ENCODE measurements at regions not wholly inside any gene's neighbourhood (a gene's known extent, or its start where the extent isn't known, plus 50 kb on each side); places are given as distances from the start of the nearest gene placed in this dataset.

GRCh38 chr2:23134726-23135125 is 250.3 kb upstream of the KLHL29 start:
- Histone ChIP-seq H3K36me3 (no peaks in the 10 kb centered on the region), H3K4me3 (no peak overlapping the region), H4K20me1 (no peaks in the 10 kb centered on the region), H3K27ac (no peak overlapping the region), H3K4me2 (no peak overlapping the region), H3K4me1 (no peaks in the 10 kb centered on the region), H3K9ac (no peak overlapping the region), H3K27me3 (no peaks in the 10 kb centered on the region), H3K9me3 (no peaks in the 10 kb centered on the region; the same call in 1 of the 2 replicates)
- TF ChIP-seq Cebpa-rat (IDR thresholded peaks at IDR 0.05), result no peak

- no peak overlapping the region for H3K4me2 ChIP-seq
These were observed 249.4 kb upstream of the KLHL29 start for GRCh38 chr2:23135481-23136100.

GRCh38 chr2:23137166-23137565 is 247.8 kb upstream of the KLHL29 start:
- no peaks in the 10 kb centered on the region for H3K27me3 ChIP-seq
- H3K27ac ChIP-seq, result no peak overlapping the region
- H3K9ac ChIP-seq, result no peak overlapping the region
- H3K9me3 ChIP-seq, result no peaks in the 10 kb centered on the region
- H3K4me1 ChIP-seq, result no peaks in the 10 kb centered on the region
- no peaks in the 10 kb centered on the region for H3K36me3 ChIP-seq
- no peaks in the 10 kb centered on the region for H4K20me1 ChIP-seq
- no peak overlapping the region for H3K4me3 ChIP-seq
- no peak overlapping the region for H3K4me2 ChIP-seq
- TF ChIP-seq Cebpa-rat (IDR thresholded peaks at IDR 0.05), result no peak

More at GRCh38 chr2:23135481-23136100, 249.4 kb upstream of the KLHL29 start:
- H3K36me3 ChIP-seq, result no peaks in the 10 kb centered on the region
- H3K9ac ChIP-seq, result no peak overlapping the region
- TF ChIP-seq Cebpa-rat (IDR thresholded peaks at IDR 0.05), result no peak
- no peaks in the 10 kb centered on the region for H3K27me3 ChIP-seq
- H3K9me3 ChIP-seq, result no peaks in the 10 kb centered on the region; the same call in 1 of the 2 replicates
- no peak overlapping the region for H3K4me3 ChIP-seq
- no peaks in the 10 kb centered on the region for H3K4me1 ChIP-seq
- H4K20me1 ChIP-seq, result no peaks in the 10 kb centered on the region
- H3K27ac ChIP-seq, result no peak overlapping the region

- Histone ChIP-seq H3K9ac (no peak overlapping the region), H3K9me3 (no peaks in the 10 kb centered on the region), H3K4me1 (no peaks in the 10 kb centered on the region), H4K20me1 (no peaks in the 10 kb centered on the region), H3K27me3 (no peaks in the 10 kb centered on the region), H3K36me3 (no peaks in the 10 kb centered on the region), H3K4me3 (no peak overlapping the region), H3K27ac (no peak overlapping the region), H3K4me2 (no peak overlapping the region)
- no peak for TF ChIP-seq Cebpa-rat (IDR thresholded peaks at IDR 0.05)
These were observed 246.3 kb upstream of the KLHL29 start for GRCh38 chr2:23138701-23139100.

GRCh38 chr2:23145460-23145859 is 239.5 kb upstream of the KLHL29 start:
- no peaks in the 10 kb centered on the region for H4K20me1 ChIP-seq
- no peak overlapping the region for H3K4me2 ChIP-seq
- H3K4me3 ChIP-seq, result no peak overlapping the region
- no peaks in the 10 kb centered on the region for H3K4me1 ChIP-seq
- no peaks in the 10 kb centered on the region for H3K9me3 ChIP-seq
- H3K27me3 ChIP-seq, result no peaks in the 10 kb centered on the region
- H3K27ac ChIP-seq, result no peak overlapping the region
- no peak for TF ChIP-seq Cebpa-rat (IDR thresholded peaks at IDR 0.05)
- H3K9ac ChIP-seq, result no peak overlapping the region
- no peaks in the 10 kb centered on the region for H3K36me3 ChIP-seq

- Histone ChIP-seq H3K36me3 (no peaks in the 10 kb centered on the region), H3K4me2 (no peak overlapping the region), H3K4me3 (no peak overlapping the region), H3K9ac (no peak overlapping the region), H3K27ac (no peak overlapping the region), H3K4me1 (no peaks in the 10 kb centered on the region), H3K27me3 (no peaks in the 10 kb centered on the region), H3K9me3 (no peaks in the 10 kb centered on the region), H4K20me1 (no peaks in the 10 kb centered on the region)
- no peak for TF ChIP-seq Cebpa-rat (IDR thresholded peaks at IDR 0.05)
These were observed 239.0 kb upstream of the KLHL29 start for GRCh38 chr2:23146011-23146410.

- Histone ChIP-seq H3K4me2 (no peak overlapping the region), H4K20me1 (no peaks in the 10 kb centered on the region), H3K27me3 (no peaks in the 10 kb centered on the region), H3K9ac (no peak overlapping the region), H3K4me3 (no peak overlapping the region), H3K36me3 (no peaks in the 10 kb centered on the region), H3K9me3 (no peaks in the 10 kb centered on the region), H3K4me1 (no peaks in the 10 kb centered on the region), H3K27ac (no peak overlapping the region)
- TF ChIP-seq Cebpa-rat (IDR thresholded peaks at IDR 0.05), result no peak
These were observed 236.6 kb upstream of the KLHL29 start for GRCh38 chr2:23148342-23148741.

- no peak overlapping the region for H3K9ac ChIP-seq
- no peaks in the 10 kb centered on the region for H3K4me1 ChIP-seq
- no peak overlapping the region for H3K27ac ChIP-seq
- H3K4me2 ChIP-seq, result no peak overlapping the region
- H3K27me3 ChIP-seq, result no peaks in the 10 kb centered on the region
- no peak for TF ChIP-seq Cebpa-rat (IDR thresholded peaks at IDR 0.05)
- no peaks in the 10 kb centered on the region for H3K36me3 ChIP-seq
- no peak overlapping the region for H3K4me3 ChIP-seq
- no peaks in the 10 kb centered on the region for H3K9me3 ChIP-seq
- H4K20me1 ChIP-seq, result no peaks in the 10 kb centered on the region
These were observed 235.2 kb upstream of the KLHL29 start for GRCh38 chr2:23149777-23150176.

GRCh38 chr2:23153484-23153883 is 231.5 kb upstream of the KLHL29 start:
- Histone ChIP-seq H3K27me3 (no peaks in the 10 kb centered on the region), H3K9me3 (no peaks in the 10 kb centered on the region), H3K27ac (no peak overlapping the region), H3K9ac (no peak overlapping the region), H3K4me1 (no peaks in the 10 kb centered on the region), H3K4me3 (no peak overlapping the region), H3K4me2 (no peak overlapping the region), H4K20me1 (no peaks in the 10 kb centered on the region), H3K36me3 (no peaks in the 10 kb centered on the region)
- TF ChIP-seq Cebpa-rat (IDR thresholded peaks at IDR 0.05), result no peak

- Histone ChIP-seq H3K4me1 (no peaks in the 10 kb centered on the region), H3K27me3 (no peaks in the 10 kb centered on the region), H3K4me3 (no peak overlapping the region), H4K20me1 (no peaks in the 10 kb centered on the region), H3K9me3 (no peaks in the 10 kb centered on the region), H3K9ac (no peak overlapping the region), H3K36me3 (no peaks in the 10 kb centered on the region), H3K4me2 (no peak overlapping the region), H3K27ac (no peak overlapping the region)
- TF ChIP-seq Cebpa-rat (IDR thresholded peaks at IDR 0.05), result no peak
These were observed 230.0 kb upstream of the KLHL29 start for GRCh38 chr2:23155022-23155421.

GRCh38 chr2:23157812-23158211 is 227.2 kb upstream of the KLHL29 start:
- H3K4me2 ChIP-seq, result no peak overlapping the region
- no peak overlapping the region for H3K27ac ChIP-seq
- no peaks in the 10 kb centered on the region for H3K36me3 ChIP-seq
- TF ChIP-seq Cebpa-rat (IDR thresholded peaks at IDR 0.05), result no peak
- no peak overlapping the region for H3K9ac ChIP-seq
- no peaks in the 10 kb centered on the region for H3K27me3 ChIP-seq
- H3K9me3 ChIP-seq, result no peaks in the 10 kb centered on the region
- no peaks in the 10 kb centered on the region for H4K20me1 ChIP-seq
- no peak overlapping the region for H3K4me3 ChIP-seq
- H3K4me1 ChIP-seq, result no peaks in the 10 kb centered on the region

All from BLaER1 (cell line).